Subcutaneous abdominal adipose tissue (tissue), 5 donors: ENCODE measurements at regions not wholly inside any gene's neighbourhood (a gene's known extent, or its start where the extent isn't known, plus 50 kb on each side); places are given as distances from the start of the nearest gene placed in this dataset.

ENCODE experiments used
- H3K27ac ChIP-seq: one replicate; pipeline ENCODE4 v1.7.0; 2013; ENCODE audit warnings: low read depth, mild to moderate bottlenecking, inconsistent platforms, low read length, moderate library complexity
- H3K27me3 ChIP-seq, 5 donors: one replicate each; pipeline ENCODE4 v1.7.0; 2013; ENCODE audit warnings: low read length in 5 of 5, inconsistent platforms in 1 of 5; ENCODE audit not compliant: control insufficient read depth in 5 of 5, insufficient read depth in 4 of 5
- H3K36me3 ChIP-seq, 5 donors: one replicate each; pipeline ENCODE4 v1.7.0; 2013; ENCODE audit warnings: low read length in 5 of 5; ENCODE audit not compliant: control insufficient read depth in 5 of 5, insufficient read depth in 5 of 5
- H3K4me1 ChIP-seq, 5 donors: one replicate each; pipeline ENCODE4 v1.7.0; 2013; ENCODE audit warnings: low read length in 5 of 5, mild to moderate bottlenecking in 3 of 5, moderate library complexity in 1 of 5; ENCODE audit not compliant: control insufficient read depth in 5 of 5, insufficient read depth in 5 of 5
- H3K4me3 ChIP-seq, 5 donors: one replicate each; pipeline ENCODE4 v1.7.0; 2013; ENCODE audit warnings: low read length in 5 of 5, low read depth in 1 of 5
- H3K9ac ChIP-seq, 5 donors: one replicate each; pipeline ENCODE4 v1.7.0; 2013; ENCODE audit warnings: low read length in 5 of 5, mild to moderate bottlenecking in 4 of 5, moderate library complexity in 3 of 5
- H3K9me3 ChIP-seq, 5 donors: one replicate each; pipeline ENCODE4 v1.7.0; 2013; ENCODE audit warnings: low read length in 5 of 5; ENCODE audit not compliant: control insufficient read depth in 5 of 5
- donor health status: healthy.
- donor health status: healthy.
- donor health status: healthy.
- donor health status: healthy.
- donor health status: healthy.

GRCh38 chr1:193747579-193747978, 561.2 kb upstream of the B3GALT2 start:
- no peaks in the 10 kb centered on the region for H3K36me3 ChIP-seq
- no peak overlapping the region for H3K4me3 ChIP-seq
- no peaks in the 10 kb centered on the region for H3K27me3 ChIP-seq
- H3K9me3 ChIP-seq, result no peaks in the 10 kb centered on the region
- H3K9ac ChIP-seq, result no peak overlapping the region
- H3K27ac ChIP-seq, result no peak overlapping the region
- no peaks in the 10 kb centered on the region for H3K4me1 ChIP-seq

- Histone ChIP-seq H3K4me1 (no peaks in the 10 kb centered on the region), H3K9ac (no peak overlapping the region), H3K27me3 (no peaks in the 10 kb centered on the region), H3K27ac (no peak overlapping the region), H3K36me3 (no peaks in the 10 kb centered on the region), H3K9me3 (no peaks in the 10 kb centered on the region), H3K4me3 (no peak overlapping the region)
These were observed 554.8 kb upstream of the B3GALT2 start for GRCh38 chr1:193741228-193741627.

- Histone ChIP-seq H3K36me3 (no peaks in the 10 kb centered on the region), H3K27ac (no peak overlapping the region), H3K4me1 (no peaks in the 10 kb centered on the region), H3K9ac (no peak overlapping the region), H3K9me3 (no peaks in the 10 kb centered on the region), H3K27me3 (no peaks in the 10 kb centered on the region), H3K4me3 (no peak overlapping the region)
These were observed 554.3 kb upstream of the B3GALT2 start for GRCh38 chr1:193740762-193741161.

GRCh38 chr1:193736507-193736906, 550.1 kb upstream of the B3GALT2 start:
- Histone ChIP-seq H3K9me3 (no peaks in the 10 kb centered on the region), H3K27me3 (no peaks in the 10 kb centered on the region), H3K4me1 (no peaks in the 10 kb centered on the region), H3K9ac (no peak overlapping the region), H3K36me3 (no peaks in the 10 kb centered on the region), H3K4me3 (no peak overlapping the region), H3K27ac (no peak overlapping the region)

GRCh38 chr1:193733674-193734073, 547.3 kb upstream of the B3GALT2 start:
- no peaks in the 10 kb centered on the region for H3K36me3 ChIP-seq
- no peaks in the 10 kb centered on the region for H3K9me3 ChIP-seq
- no peak overlapping the region for H3K27ac ChIP-seq
- H3K9ac ChIP-seq, result no peak overlapping the region
- H3K4me3 ChIP-seq, result no peak overlapping the region
- no peaks in the 10 kb centered on the region for H3K4me1 ChIP-seq
- H3K27me3 ChIP-seq, result no peaks in the 10 kb centered on the region

GRCh38 chr1:193730017-193730416, 543.6 kb upstream of the B3GALT2 start:
- no peaks in the 10 kb centered on the region for H3K9me3 ChIP-seq
- no peak overlapping the region for H3K9ac ChIP-seq
- no peaks in the 10 kb centered on the region for H3K4me1 ChIP-seq
- no peak overlapping the region for H3K4me3 ChIP-seq
- H3K36me3 ChIP-seq, result no peaks in the 10 kb centered on the region
- no peak overlapping the region for H3K27ac ChIP-seq
- H3K27me3 ChIP-seq, result no peaks in the 10 kb centered on the region

- H3K9ac ChIP-seq, result no peak overlapping the region
- H3K4me3 ChIP-seq, result no peak overlapping the region
- H3K9me3 ChIP-seq, result no peaks in the 10 kb centered on the region
- H3K36me3 ChIP-seq, result no peaks in the 10 kb centered on the region
- no peaks in the 10 kb centered on the region for H3K4me1 ChIP-seq
- H3K27me3 ChIP-seq, result no peaks in the 10 kb centered on the region
- H3K27ac ChIP-seq, result no peak overlapping the region
These were observed 543.0 kb upstream of the B3GALT2 start for GRCh38 chr1:193729429-193729828.

GRCh38 chr1:193727850-193728249, 541.4 kb upstream of the B3GALT2 start:
- H3K36me3 ChIP-seq, result no peaks in the 10 kb centered on the region
- no peaks in the 10 kb centered on the region for H3K27me3 ChIP-seq
- H3K4me3 ChIP-seq, result no peak overlapping the region
- no peaks in the 10 kb centered on the region for H3K4me1 ChIP-seq
- no peak overlapping the region for H3K27ac ChIP-seq
- H3K9me3 ChIP-seq, result no peaks in the 10 kb centered on the region
- no peak overlapping the region for H3K9ac ChIP-seq

- H3K27me3 ChIP-seq, result no peaks in the 10 kb centered on the region
- H3K27ac ChIP-seq, result no peak overlapping the region
- no peak overlapping the region for H3K4me3 ChIP-seq
- H3K9me3 ChIP-seq, result no peaks in the 10 kb centered on the region
- H3K9ac ChIP-seq, result no peak overlapping the region
- no peaks in the 10 kb centered on the region for H3K4me1 ChIP-seq
- no peaks in the 10 kb centered on the region for H3K36me3 ChIP-seq
These were observed 540.3 kb upstream of the B3GALT2 start for GRCh38 chr1:193726722-193727121.

GRCh38 chr1:193712392-193712791, 526.0 kb upstream of the B3GALT2 start:
- H3K4me3 ChIP-seq, result no peak overlapping the region
- no peaks in the 10 kb centered on the region for H3K36me3 ChIP-seq
- no peak overlapping the region for H3K9ac ChIP-seq
- peaks cover 0 to 6% (median 0%) of the 10 kb centered on the region in 5 donors for H3K9me3 ChIP-seq
- H3K27me3 ChIP-seq, result no peaks in the 10 kb centered on the region
- H3K27ac ChIP-seq, result no peak overlapping the region
- no peaks in the 10 kb centered on the region for H3K4me1 ChIP-seq

GRCh38 chr1:193709607-193710006, 523.2 kb upstream of the B3GALT2 start:
- Histone ChIP-seq H3K9ac (no peak overlapping the region), H3K36me3 (no peaks in the 10 kb centered on the region), H3K4me3 (no peak overlapping the region), H3K27me3 (no peaks in the 10 kb centered on the region), H3K4me1 (no peaks in the 10 kb centered on the region), H3K27ac (no peak overlapping the region), H3K9me3 (no peaks in the 10 kb centered on the region)
